Glomerular visceral epithelial cell (primary cell): ENCODE measurements at regions not wholly inside any gene's neighbourhood (a gene's known extent, or its start where the extent isn't known, plus 50 kb on each side); places are given as distances from the start of the nearest gene placed in this dataset.
A peak's percentile ranks its signal among the peaks of the same experiment; 100 is the strongest.
"Not testable (repeated sequence)": the region's sequence is repeated elsewhere in the genome, so short reads cannot be mapped to it uniquely, and the experiment has no call there.

ENCODE experiments used
- DNase-seq: peaks from one replicate; pipeline ENCODE4 v3.0.0-alpha.2; 2016; ENCODE audit errors: extremely low spot score

DNA sequence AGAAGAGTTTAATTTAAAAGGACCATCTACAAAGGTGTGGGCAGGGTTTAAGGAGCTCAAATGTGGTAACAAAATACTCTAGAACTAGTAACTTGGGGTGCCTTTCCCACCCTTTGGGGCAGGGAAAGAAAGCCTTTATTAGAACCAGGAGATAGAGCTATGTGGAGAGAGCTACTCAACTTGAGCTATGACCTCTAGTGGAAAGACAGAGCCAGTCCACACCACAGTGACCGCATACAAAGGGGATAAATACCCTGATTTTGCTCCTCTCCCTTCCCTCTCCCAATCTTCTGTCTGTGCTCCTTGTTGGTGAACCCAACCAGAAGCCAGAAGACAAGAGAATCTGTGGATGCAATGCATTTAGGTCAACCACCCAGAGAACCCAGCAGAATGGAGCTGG, 54.4 kb upstream of the JAK1 start:
- peak; percentile 15 for DNase-seq

DNA sequence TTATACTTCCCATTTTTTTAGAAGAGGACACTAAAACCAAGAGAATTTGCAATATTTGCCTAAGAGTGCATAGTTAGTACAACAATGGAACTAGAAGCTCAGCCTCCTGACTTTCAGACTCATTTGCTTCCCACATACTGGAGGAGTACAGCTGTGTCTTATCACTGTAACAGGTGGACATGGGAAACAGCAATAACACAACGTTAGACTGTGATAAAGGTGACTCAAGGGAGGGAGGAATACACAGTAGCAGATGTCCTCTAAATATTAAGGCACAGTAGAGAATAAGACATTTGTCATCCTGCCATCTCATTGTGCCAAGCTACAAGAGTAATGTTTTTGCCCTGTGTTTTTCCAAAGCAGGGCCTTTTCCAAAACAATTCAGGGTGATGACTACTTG, 55.4 kb upstream of the JAK1 start:
- no peak for DNase-seq

DNA sequence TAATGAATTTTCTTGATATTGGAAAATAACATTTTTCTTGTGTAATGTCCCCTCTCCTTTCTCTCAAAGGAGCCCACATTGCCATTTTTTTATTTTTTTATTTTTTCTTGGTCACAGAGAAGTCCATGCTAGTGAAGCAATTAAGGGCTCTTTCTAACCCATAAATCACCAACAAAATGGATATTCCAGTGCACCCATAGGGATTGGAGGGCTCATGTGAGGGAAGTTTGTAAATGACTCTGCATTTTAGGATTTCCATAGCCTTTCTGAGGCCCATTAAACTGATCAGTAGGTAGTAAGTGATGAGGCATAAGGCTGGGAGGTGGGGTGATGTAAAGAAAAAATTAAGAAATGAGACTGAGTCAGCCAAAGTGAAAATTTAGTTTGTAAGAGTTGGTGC, 55.9 kb upstream of the JAK1 start:
- no peak for DNase-seq

- DNase-seq = no peak
Observed at GRCh38 chr1:65025794-65026193, 59.4 kb upstream of the JAK1 start.

GRCh38 chr1:65026235-65026634, 59.9 kb upstream of the JAK1 start:
- no peak for DNase-seq

GRCh38 chr1:65027666-65028358, 61.5 kb upstream of the JAK1 start:
- peak; percentile 35 for DNase-seq

- DNase-seq = not testable (repeated sequence)
Observed at GRCh38 chr1:65029434-65029833, 63.1 kb upstream of the JAK1 start.

GRCh38 chr1:65034879-65035278, 68.5 kb upstream of the JAK1 start:
- DNase-seq = not testable (repeated sequence)

DNA sequence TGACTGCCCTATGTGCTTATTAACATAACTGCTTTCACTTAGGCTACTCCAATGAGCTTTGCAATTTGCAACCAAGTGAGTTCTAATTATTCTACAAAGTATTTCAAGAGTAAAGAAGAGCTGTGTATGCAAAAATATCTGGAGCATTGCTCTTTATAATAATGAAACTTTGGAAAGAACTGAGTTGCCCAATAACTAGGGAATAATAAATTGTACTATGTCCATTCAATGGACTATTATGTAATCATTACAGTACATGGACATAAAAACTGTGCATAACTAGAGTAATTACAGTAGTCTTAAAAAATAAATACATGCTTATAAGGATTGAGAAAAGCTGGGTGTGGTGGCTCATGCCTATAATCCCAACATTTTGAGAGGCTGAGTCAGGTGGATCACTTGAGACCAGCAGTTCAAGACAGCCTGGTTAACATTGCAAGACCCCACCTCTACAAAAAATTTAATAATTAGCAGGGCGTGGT, 70.3 kb upstream of the JAK1 start:
- DNase-seq = no peak

- no peak for DNase-seq
Observed at GRCh38 chr1:65039066-65039465, 72.7 kb upstream of the JAK1 start.

DNA sequence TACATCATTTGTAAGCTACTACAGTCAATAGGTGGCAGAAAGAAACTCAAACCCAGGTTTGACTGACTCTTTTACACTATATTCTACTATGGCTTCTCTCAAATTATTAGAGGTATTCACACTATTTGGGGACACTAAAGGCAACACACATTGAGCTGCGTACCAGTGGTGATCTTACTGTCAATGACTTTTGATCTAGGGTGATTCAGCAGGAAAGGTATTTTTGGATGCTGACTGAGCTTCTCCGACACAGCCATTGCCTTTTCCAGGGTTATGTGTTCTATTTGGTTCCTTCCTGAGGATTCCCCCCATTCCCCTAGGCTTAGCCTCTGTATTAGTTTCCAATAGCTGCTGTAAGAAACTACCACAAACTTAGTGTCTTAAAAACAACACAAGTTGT, 73.2 kb upstream of the JAK1 start:
- DNase-seq = no peak

DNA sequence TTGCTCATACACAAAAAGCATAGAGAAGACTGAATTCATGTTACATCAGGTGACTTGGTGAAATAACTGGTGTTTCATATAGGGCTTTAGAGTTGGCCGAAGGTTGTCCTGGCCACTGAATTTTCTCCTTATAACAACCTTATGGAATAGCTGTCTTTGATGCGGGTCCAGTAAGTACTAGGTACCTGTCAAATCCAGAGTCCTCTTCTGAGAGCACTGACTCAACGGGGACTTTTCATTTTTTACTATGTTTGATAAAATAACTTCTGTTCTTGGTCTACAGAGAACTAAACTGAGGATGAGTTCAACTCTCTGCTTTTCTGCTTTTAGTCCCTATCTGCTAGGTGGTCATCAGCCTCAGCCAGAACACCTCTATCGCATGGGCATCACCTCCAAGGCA, 76.1 kb upstream of the JAK1 start:
- DNase-seq = no peak

GRCh38 chr1:65044411-65044810, 78.1 kb upstream of the JAK1 start:
- no peak for DNase-seq

DNA sequence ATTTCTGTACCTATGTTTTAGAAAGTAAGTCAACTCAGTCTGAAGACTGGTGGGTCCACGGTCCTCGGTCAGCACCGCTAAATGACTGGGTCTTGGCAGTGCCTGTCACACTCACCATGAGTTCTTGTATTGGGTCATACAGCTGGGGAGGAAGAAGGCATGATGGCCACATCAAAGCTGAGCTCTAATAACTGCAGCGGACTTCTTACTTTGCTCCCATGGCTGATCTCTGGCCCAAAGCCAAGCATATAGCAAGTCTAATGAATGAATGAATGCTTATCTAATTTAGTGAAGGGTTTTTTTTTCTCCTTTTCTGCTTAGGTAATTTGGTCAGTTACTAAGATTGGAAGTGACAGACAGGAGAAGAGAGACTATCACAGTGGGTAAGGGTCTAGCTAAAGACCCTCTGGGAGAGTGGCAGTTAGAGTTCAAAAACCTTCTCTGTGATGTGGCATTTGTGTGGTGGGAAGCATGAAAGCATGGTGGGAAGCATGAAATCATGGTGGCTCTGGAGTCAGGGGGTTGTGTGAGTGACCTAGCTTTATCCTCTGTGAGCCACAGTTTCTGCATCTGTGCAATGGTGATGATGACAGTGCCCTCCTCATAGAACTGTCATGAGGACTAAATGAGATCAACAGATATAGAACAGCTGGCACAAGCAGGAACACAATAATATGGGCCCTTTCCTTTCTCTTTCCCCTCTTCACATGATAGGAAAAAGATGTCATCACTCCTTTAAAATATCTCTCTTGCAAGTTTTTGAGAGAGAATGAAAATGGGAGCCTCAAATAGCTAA, 78.9 kb upstream of the JAK1 start:
- no peak for DNase-seq

GRCh38 chr1:65048335-65048734, 82.0 kb upstream of the JAK1 start:
- no peak for DNase-seq

DNA sequence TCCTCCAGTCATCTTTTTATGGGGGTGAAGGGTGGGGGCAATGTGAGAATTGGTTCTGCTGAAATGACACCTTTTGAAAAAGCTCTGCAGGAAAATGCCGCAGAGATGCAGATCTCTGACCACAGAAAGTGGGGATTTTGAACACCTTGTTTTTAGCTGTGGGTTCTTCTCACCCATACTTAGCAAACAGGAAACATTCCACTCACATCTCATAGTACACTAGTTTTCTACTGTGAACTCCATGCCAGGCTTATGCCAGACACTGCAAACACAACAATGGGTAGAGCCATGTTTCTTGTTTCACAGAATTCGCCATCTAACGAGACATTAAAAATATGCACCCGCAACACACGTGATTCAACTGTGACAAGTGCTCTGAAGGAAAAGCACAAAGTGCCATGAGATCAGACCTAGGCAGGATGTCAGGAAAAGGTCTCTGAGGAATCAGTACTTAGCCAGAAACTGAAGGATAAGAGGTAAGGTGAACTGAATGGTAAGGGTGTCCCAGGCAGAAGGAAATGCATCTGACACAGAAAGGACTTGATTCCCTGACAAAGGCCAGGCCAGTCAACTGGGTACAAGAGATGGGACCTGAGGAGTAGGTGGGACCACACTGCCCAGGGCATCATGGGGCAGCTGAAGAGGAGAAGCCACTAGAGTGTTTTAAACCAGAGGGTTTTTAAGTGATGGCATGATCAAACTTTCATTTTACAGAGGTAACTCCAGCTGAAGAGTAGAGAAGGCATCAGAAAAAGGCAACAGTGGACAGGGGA, 83.8 kb upstream of the JAK1 start:
- no peak for DNase-seq

DNA sequence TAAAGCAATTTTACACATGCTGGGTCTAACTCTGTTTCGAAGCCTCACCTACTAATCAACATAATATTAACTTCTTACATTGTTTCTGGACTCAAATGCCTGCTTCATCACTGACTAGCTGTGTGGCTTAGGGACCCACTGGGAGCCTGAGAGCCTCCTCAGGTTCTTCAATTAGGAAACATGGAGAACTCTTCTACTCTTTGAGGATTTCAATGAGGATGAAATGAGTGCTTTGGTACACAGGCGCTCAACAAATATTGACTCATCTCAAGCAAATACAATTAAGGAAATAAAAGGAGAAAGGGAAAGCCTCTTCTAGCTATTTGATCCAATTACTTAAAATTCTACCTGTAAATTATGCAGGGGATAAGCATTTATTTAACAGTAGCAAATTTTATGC, 84.4 kb upstream of the JAK1 start:
- no peak for DNase-seq

DNA sequence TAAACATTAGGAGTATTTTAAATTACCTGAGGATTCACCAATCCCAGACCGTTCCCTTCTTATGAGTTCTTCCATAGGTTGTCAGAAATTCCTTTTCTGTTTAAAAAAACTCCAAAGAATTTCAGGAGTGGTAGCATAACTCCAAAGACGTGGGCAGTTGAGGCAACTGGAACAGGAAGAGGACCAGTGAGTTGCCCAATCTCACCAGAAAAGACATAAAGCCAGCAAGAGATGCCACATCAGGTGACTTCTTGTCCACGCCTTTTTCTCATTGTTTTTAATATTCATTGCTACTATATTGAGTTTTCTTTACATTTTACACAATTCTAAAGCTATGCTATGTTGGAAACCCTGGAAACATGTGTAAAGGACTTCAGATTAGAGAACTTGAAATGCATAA, 88.1 kb upstream of the JAK1 start:
- DNase-seq = no peak

DNA sequence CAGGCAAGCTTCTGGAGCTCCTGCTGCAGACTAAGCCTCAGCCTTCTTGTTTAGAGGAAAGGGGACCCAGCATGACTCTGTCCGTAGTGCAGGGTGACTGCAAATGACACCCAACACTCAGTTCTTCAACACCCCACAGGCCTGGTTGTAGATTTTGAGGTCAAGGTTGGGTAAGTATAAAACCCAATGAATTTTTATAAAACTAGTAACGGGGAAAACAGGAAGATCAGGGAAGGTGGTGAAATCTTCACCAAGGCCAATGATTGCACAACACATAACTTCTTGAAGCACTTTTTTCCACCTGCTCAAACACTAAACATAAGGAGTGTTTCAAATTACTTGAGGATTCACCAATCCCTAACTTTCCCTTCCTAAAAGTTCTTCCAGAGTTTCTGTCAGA, 89.4 kb upstream of the JAK1 start:
- no peak for DNase-seq

DNA sequence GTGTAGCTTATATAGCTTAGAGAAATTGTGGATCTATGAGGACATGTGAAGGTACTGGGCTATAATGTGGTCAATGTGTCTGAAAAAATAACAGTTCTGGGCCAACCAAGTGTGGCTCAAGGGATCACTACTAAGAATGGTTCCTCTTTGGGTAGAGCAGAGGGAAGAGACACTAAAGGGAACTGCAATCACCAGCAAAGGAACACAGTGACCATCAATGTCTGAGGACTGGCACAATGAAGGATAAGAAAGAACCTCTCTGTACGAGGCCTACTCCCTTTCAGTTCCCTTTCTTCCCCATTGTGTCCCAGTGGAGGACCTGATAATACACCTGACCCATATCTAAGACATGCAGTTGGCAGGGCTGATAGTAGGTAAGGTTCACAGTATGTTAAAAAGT, 89.9 kb upstream of the JAK1 start:
- DNase-seq = no peak

- no peak for DNase-seq
Observed at GRCh38 chr1:65056866-65057265, 90.5 kb upstream of the JAK1 start.

DNA sequence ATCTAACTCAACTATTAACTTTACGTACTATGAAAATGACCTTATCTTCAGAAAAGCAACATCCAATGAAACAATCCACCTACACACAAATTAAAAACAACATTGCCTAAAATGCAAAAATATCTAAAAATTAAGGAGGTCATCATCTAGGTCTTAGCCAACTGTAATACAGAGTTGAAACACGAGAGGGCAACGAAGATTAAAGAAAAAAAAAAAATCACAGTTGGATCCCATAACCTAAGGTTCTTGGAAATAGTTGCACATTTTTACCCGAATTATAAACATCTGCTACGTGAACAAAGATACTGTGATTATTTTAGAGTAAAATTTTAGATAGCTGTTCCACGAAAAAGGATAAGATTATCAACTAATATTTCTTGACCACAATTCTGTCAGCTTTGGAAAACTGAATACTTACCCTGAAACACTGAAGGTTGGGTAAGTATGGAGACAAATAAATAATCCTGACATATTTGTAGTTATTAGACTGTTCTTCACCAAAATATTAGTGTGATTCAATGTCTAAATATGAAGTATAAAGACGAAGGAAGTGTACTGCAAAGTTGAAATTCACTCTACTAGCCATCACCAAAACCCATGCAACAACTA, 88.0 kb upstream of the AK4 start:
- DNase-seq = peak; percentile 42
